BJ (cell line): ENCODE measurements at regions not wholly inside any gene's neighbourhood (a gene's known extent, or its start where the extent isn't known, plus 50 kb on each side); places are given as distances from the start of the nearest gene placed in this dataset.

Experiments used
- CTCF ChIA-PET: fragments of 350-600 bp; formaldehyde crosslinking; extraction: SDS; loops from one replicate; lab custom pipeline; 2021; ENCODE audit warnings: antibody characterized with exemption, inconsistent platforms; lab: Yijun Ruan, JAX
- POLR2A ChIA-PET: fragments of 300-600 bp; sonication (Branson Sonifier 250); formaldehyde crosslinking; extraction: SDS; loops from one replicate; lab custom pipeline; 2021; ENCODE audit warnings: antibody characterized with exemption; lab: Charles Lee
- DNase-seq: peaks from one replicate; pipeline ENCODE4 v3.0.0-alpha.2; 2011; ENCODE audit warnings: low read depth
- H3K27me3 ChIP-seq: 2 replicates; pipeline ENCODE4 v1.6.0; 2011; ENCODE audit warnings: low read length; ENCODE audit not compliant: control insufficient read depth, insufficient read depth
- H3K36me3 ChIP-seq: 2 replicates; pipeline ENCODE4 v1.5.1; 2011; ENCODE audit warnings: low read length; ENCODE audit not compliant: control insufficient read depth, insufficient read depth
- H3K4me3 ChIP-seq: 2 replicates; pipeline ENCODE4 v1.5.1; 2011; ENCODE audit warnings: low read depth, mild to moderate bottlenecking, control low read depth, low read length
- TF ChIP-seq, protein P1 (sequence below): IDR thresholded peaks from 2 replicates; pipeline ENCODE4 v1.5.1; 2011; ENCODE audit warnings: low read depth, mild to moderate bottlenecking, control low read depth, inconsistent platforms, low read length, moderate library complexity; ENCODE audit not compliant: insufficient read depth

DNA sequence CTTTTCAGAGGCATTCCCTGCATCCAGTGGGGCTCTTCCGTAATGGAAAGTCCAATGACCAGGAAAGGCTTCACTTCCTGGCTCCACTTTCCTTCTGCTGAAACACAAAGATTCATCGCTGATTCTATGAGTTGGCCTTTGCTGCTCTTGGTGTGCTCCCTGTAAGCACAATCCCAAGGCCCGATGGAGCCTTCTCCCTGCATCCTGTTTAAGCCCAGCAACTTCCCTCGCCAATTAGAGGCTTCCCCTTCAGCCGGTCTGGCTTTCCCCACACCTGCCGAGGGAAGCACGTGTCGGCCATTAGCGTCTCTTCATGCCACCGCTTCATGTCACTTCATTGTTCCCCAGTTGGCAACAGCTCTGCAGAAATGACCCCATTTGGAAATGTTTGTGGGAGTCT is 693.9 kb downstream of the MED13L start:
- Histone ChIP-seq H3K4me3 (no peak overlapping the region), H3K27me3 (no peaks in the 10 kb centered on the region), H3K36me3 (no peaks in the 10 kb centered on the region)
- DNase-seq = no peak
- ChIA-PET POLR2A (no interaction called here), CTCF (no interaction called here)
- TF ChIP-seq, protein P1, sequence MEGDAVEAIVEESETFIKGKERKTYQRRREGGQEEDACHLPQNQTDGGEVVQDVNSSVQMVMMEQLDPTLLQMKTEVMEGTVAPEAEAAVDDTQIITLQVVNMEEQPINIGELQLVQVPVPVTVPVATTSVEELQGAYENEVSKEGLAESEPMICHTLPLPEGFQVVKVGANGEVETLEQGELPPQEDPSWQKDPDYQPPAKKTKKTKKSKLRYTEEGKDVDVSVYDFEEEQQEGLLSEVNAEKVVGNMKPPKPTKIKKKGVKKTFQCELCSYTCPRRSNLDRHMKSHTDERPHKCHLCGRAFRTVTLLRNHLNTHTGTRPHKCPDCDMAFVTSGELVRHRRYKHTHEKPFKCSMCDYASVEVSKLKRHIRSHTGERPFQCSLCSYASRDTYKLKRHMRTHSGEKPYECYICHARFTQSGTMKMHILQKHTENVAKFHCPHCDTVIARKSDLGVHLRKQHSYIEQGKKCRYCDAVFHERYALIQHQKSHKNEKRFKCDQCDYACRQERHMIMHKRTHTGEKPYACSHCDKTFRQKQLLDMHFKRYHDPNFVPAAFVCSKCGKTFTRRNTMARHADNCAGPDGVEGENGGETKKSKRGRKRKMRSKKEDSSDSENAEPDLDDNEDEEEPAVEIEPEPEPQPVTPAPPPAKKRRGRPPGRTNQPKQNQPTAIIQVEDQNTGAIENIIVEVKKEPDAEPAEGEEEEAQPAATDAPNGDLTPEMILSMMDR = no peak

DNA sequence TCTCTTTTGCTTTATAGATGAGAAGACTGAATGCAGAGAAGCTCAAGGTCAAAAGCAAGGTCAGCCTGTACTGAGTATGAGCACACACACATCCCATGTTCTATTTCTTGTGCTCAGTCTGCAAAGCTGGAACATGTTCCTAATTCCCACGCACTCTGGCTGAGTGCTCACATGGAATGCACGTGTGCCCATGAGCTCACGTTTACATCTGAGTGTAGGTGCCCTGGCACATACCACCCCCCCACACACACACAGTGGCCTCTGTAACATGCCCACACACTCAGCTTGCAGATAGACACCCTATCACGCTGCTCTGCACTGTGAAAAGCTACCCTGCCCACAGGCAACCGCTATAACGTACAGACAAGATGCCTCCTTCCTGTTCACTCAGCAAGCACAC is 700.1 kb downstream of the MED13L start:
- ChIA-PET POLR2A (no interaction called here), CTCF (no interaction called here)
- TF ChIP-seq, protein P1 = no peak
- H3K4me3 ChIP-seq = no peak overlapping the region
- DNase-seq = no peak
- H3K27me3 ChIP-seq = no peaks in the 10 kb centered on the region
- H3K36me3 ChIP-seq = no peaks in the 10 kb centered on the region

DNA sequence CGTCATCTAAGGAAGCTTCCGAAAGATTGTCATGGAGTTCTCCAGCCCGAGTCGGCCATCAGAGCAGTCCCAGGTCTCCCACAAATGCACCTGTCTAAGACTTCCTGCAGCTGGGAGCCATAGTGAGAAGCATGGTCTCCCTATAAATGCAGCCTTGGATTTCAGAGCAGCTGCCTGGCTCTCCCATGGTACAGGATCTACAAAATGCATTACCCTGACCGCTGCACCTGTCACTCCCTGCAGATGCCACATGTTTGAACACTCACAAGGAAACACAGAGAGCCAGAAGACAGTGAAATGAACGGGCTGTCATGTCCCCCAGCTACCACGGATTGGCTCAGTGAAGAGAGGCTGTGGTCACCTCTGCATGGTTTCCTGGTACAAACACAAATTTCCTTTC is 702.7 kb downstream of the MED13L start:
- POLR2A ChIA-PET = no interaction called here
- H3K27me3 ChIP-seq = no peaks in the 10 kb centered on the region
- no peak for DNase-seq
- TF ChIP-seq, protein P1 = no peak
- H3K4me3 ChIP-seq = no peak overlapping the region
- CTCF ChIA-PET = interaction anchor here (1.8 kb wide), 1 partner anchor 13 kb away, joined by 3 read pairs; no protein-coding TSS in a partner anchor
- H3K36me3 ChIP-seq = no peaks in the 10 kb centered on the region

DNA sequence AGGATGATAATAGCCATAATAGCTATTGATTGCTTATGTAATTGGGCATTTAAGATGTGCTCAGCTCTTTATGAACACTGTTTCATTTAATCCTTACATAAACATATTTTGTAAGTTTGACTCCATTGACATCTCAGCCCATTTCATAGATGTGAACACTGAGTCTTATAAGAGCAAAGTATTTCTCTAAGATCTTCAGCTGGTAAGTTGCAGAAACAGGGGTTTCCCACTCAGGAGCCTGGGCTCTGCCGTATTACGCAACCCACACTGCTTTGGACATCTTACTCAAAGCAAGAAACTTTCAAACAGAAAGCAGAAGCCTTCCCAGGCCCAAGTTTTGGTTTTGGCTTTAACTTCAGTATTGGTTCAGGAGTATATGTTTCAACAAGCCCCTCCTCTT is 705.1 kb downstream of the MED13L start:
- CTCF ChIA-PET = interaction anchor here (1.0 kb wide), 1 partner anchor 8 kb away, joined by 3 read pairs; no protein-coding TSS in a partner anchor
- TF ChIP-seq, protein P1 = no peak
- POLR2A ChIA-PET = no interaction called here
- H3K4me3 ChIP-seq = no peak overlapping the region
- no peaks in the 10 kb centered on the region for H3K36me3 ChIP-seq
- no peaks in the 10 kb centered on the region for H3K27me3 ChIP-seq
- no peak for DNase-seq

DNA sequence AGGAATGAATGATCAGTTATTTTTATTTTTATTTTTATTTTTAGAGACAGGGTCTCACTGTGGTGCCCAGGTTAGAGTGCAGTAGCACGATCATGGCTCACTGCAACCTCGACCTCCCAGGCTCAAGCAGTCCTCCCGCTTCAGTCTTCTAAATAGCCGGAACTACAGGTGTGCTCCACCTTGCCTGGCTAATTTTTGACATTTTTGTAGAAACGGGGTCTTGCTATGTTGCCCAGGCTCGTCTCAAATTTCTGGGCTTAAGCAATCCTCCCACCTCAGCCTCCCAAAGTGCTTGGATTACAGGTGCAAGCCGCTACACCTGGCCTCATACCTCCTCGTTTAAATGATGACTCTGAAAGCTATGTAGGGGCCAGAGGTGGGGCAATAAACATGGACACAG is 706.0 kb downstream of the MED13L start:
- no peaks in the 10 kb centered on the region for H3K36me3 ChIP-seq
- no peak overlapping the region for H3K4me3 ChIP-seq
- ChIA-PET CTCF (interaction anchor here (1.0 kb wide), 1 partner anchor 9 kb away, joined by 3 read pairs; no protein-coding TSS in a partner anchor), POLR2A (no interaction called here)
- H3K27me3 ChIP-seq = no peaks in the 10 kb centered on the region
- DNase-seq = no peak
- TF ChIP-seq, protein P1 = no peak
